Psoas muscle (tissue), 7 donors: ENCODE measurements at regions not wholly inside any gene's neighbourhood (a gene's known extent, or its start where the extent isn't known, plus 50 kb on each side); places are given as distances from the start of the nearest gene placed in this dataset.

ENCODE experiments used
- ATAC-seq, 4 donors: fragments of 200-7000 bp; cut with Tn5 transposase; one replicate each; pipeline ENCODE4 v1.9.1; 2020; ENCODE audit warnings: moderate library complexity in 3 of 4, mild to moderate bottlenecking in 2 of 4
- DNase-seq, 2 donors: peaks; one replicate each; pipeline ENCODE4 v3.0.0-alpha.2; 2020
- H3K27ac ChIP-seq: fragments of 200-600 bp; one replicate; pipeline ENCODE4 v1.8.0; 2022
- H3K27me3 ChIP-seq, 3 donors: fragments of 200-600 bp in 1 of 3; one replicate each; pipeline versions ENCODE4 v1.6.1 to v1.8.0; 2013 to 2022; ENCODE audit warnings: low read length in 2 of 3, mild to moderate bottlenecking in 2 of 3, moderate library complexity in 1 of 3; ENCODE audit not compliant: insufficient read depth in 3 of 3
- H3K36me3 ChIP-seq, 2 donors: fragments of 200-600 bp in 1 of 2; one replicate each; pipeline versions ENCODE4 v1.6.1 to v1.8.0; 2013 to 2022; ENCODE audit warnings: low read depth in 1 of 2, mild to moderate bottlenecking in 1 of 2, moderate library complexity in 1 of 2; ENCODE audit not compliant: insufficient read depth in 1 of 2
- H3K4me1 ChIP-seq: fragments of 200-600 bp; one replicate; pipeline ENCODE4 v1.8.0; 2022
- H3K4me3 ChIP-seq: fragments of 200-600 bp; one replicate; pipeline ENCODE4 v1.8.0; 2022; ENCODE audit warnings: mild to moderate bottlenecking
- H3K9me3 ChIP-seq: fragments of 200-600 bp; one replicate; pipeline ENCODE4 v1.8.0; 2022
- CTCF ChIP-seq: fragments of 200-600 bp; IDR thresholded peaks from one replicate; pipeline ENCODE4 v1.8.0; 2022; ENCODE audit warnings: antibody characterized with exemption
- WGBS, 3 donors: extraction: QIAGEN DNeasy Blood & Tissue Kit; methylation state at CpG; one replicate each; pipeline versions ENCODE4 v1.1.6 to v1.1.7; 2013; 5-methylcytosine and 5-hydroxymethylcytosine counted together
- intact Hi-C, 2 donors: fragments of 100-400 bp; cut with DNase I; formaldehyde crosslinking; loops; one replicate each; pipeline versions ENCODE4 v1.11.0 to v1.14.2; 2022
- donor health status: healthy with polysubstance abuse.
- donor health status: DM: no; HTN: no; CAD: no; lungs with moderate emphysema.
- donor health status: Bipolar disorder and iron deficiency.
- donor health status: healthy.
- donor health status: DM: yes; HTN: yes; CAD: no.
- donor health status: DM: no; HTN: no; CAD: no.
- donor health status: DM: yes; HTN: yes; CAD: no.

- Histone ChIP-seq H3K4me3 (no peak overlapping the region), H3K4me1 (no peaks in the 10 kb centered on the region), H3K27me3 (no peaks in the 10 kb centered on the region), H3K27ac (no peak overlapping the region), H3K9me3 (no peaks in the 10 kb centered on the region), H3K36me3 (no peaks in the 10 kb centered on the region)
- ATAC-seq (no peak), DNase-seq (no peak)
- no peak for TF ChIP-seq CTCF
- intact Hi-C loops, result no loop called here
Observed at GRCh38 chr1:215330426-215330825, 236.7 kb upstream of the KCTD3 start.

GRCh38 chr1:215344539-215344938, 222.6 kb upstream of the KCTD3 start:
- DNase-seq, result no peak

GRCh38 chr1:215345208-215345607, 221.9 kb upstream of the KCTD3 start:
- DNase-seq, result no peak
- intact Hi-C loops, result no loop called here

More at GRCh38 chr1:215344539-215344938, 222.6 kb upstream of the KCTD3 start:
- Histone ChIP-seq H3K4me3 (no peak overlapping the region), H3K9me3 (no peaks in the 10 kb centered on the region), H3K4me1 (no peaks in the 10 kb centered on the region), H3K27me3 (no peaks in the 10 kb centered on the region), H3K27ac (no peak overlapping the region), H3K36me3 (no peaks in the 10 kb centered on the region)
- intact Hi-C loops, result no loop called here
- no peak for ATAC-seq
- TF ChIP-seq CTCF, result no peak

GRCh38 chr1:215345766-215346165, 221.3 kb upstream of the KCTD3 start:
- ATAC-seq (no peak), DNase-seq (no peak)
- Histone ChIP-seq H3K27me3 (no peaks in the 10 kb centered on the region), H3K4me1 (no peaks in the 10 kb centered on the region), H3K4me3 (no peak overlapping the region), H3K9me3 (no peaks in the 10 kb centered on the region), H3K36me3 (no peaks in the 10 kb centered on the region), H3K27ac (no peak overlapping the region)
- 31 to 48% (median 43%) methylated on average over 3 of the region's 3 CpGs for WGBS, 3 donors
- no peak for TF ChIP-seq CTCF
- intact Hi-C loops, result no loop called here

More at GRCh38 chr1:215345208-215345607, 221.9 kb upstream of the KCTD3 start:
- no peak for TF ChIP-seq CTCF
- Histone ChIP-seq H3K27me3 (no peaks in the 10 kb centered on the region), H3K9me3 (no peaks in the 10 kb centered on the region), H3K4me1 (no peaks in the 10 kb centered on the region), H3K27ac (no peak overlapping the region), H3K4me3 (no peak overlapping the region), H3K36me3 (no peaks in the 10 kb centered on the region)
- ATAC-seq, result no peak

- WGBS, 3 donors, result 41 to 63% (median 45%) methylated on average over 2 of the region's 2 CpGs
- TF ChIP-seq CTCF, result no peak
Observed at GRCh38 chr1:215357901-215358300, 209.2 kb upstream of the KCTD3 start.

More at GRCh38 chr1:215357901-215358300, 209.2 kb upstream of the KCTD3 start:
- Histone ChIP-seq H3K4me1 (no peaks in the 10 kb centered on the region), H3K27me3 (no peaks in the 10 kb centered on the region), H3K36me3 (no peaks in the 10 kb centered on the region), H3K4me3 (no peak overlapping the region), H3K9me3 (no peaks in the 10 kb centered on the region), H3K27ac (no peak overlapping the region)
- intact Hi-C loops, result no loop called here
- ATAC-seq (no peak), DNase-seq (no peak)
